K562 (cell line): ENCODE measurements at regions not wholly inside any gene's neighbourhood (a gene's known extent, or its start where the extent isn't known, plus 50 kb on each side); places are given as distances from the start of the nearest gene placed in this dataset.

Source experiments
- CBX8 ChIP-seq: fragments of 200-600 bp; sonication (generic); IDR thresholded peaks from 2 replicates; pipeline ENCODE4 v1.6.1; 2012; ENCODE audit warnings: borderline replicate concordance, mixed run types, low read depth, mild to moderate bottlenecking, moderate library complexity, mixed read lengths, low read length, control low read depth, inconsistent platforms; ENCODE audit not compliant: poor library complexity, severe bottlenecking; ENCODE audit errors: extremely low read depth
- ETV5 ChIP-seq: sonication (generic); formaldehyde crosslinking; IDR thresholded peaks from 2 replicates; pipeline ENCODE4 v1.4.0; 2020; ENCODE audit warnings: low read depth, mild to moderate bottlenecking, missing genetic modification reagents
- HDGF ChIP-seq: fragments of 450-650 bp; IDR thresholded peaks from 2 replicates; pipeline ENCODE4 v1.6.1; 2016
- HMG20A ChIP-seq: fragments of 450-650 bp; formaldehyde crosslinking; conservative IDR thresholded peaks from 2 replicates; pipeline ENCODE4 v1.4.0; 2020; ENCODE audit warnings: mild to moderate bottlenecking, mixed read lengths
- POLR2A ChIP-seq: fragments of 450-650 bp; conservative IDR thresholded peaks from 2 replicates; pipeline ENCODE4 v1.6.1; 2016
- RCOR1 ChIP-seq, 2 experiments: IDR thresholded peaks; 2 replicates each; pipeline ENCODE4 v1.6.1; 2012; ENCODE audit warnings: low read depth in 2 of 2, low read length in 2 of 2, borderline replicate concordance in 1 of 2, improper control_type of control experiment in 1 of 2
- SMAD1 ChIP-seq: fragments of 150-350 bp; IDR thresholded peaks from 2 replicates; pipeline ENCODE4 v1.6.1; 2014; ENCODE audit warnings: low read length, low read depth; ENCODE audit not compliant: partially characterized antibody
- ZNF24 ChIP-seq: fragments of 450-650 bp; IDR thresholded peaks from 2 replicates; pipeline ENCODE4 v1.6.1; 2016
- TF ChIP-seq, protein P1 (sequence below), 3 experiments: IDR thresholded peaks in 2 of 3; conservative IDR thresholded peaks in 1 of 3; 2 replicates each; pipeline ENCODE4 v1.5.1; 2011 to 2012; ENCODE audit warnings: low read length in 3 of 3, mild to moderate bottlenecking in 3 of 3, control low read depth in 2 of 3, improper control_type of control experiment in 1 of 3, inconsistent platforms in 1 of 3, low read depth in 1 of 3, mixed read lengths in 1 of 3, moderate library complexity in 1 of 3; ENCODE audit not compliant: insufficient read depth in 2 of 3
- TF ChIP-seq, protein P2 (sequence below): fragments of 250-450 bp; sonication (Bioruptor Pico); IDR thresholded peaks from 2 replicates; pipeline ENCODE4 v1.4.0; 2020; ENCODE audit warnings: mild to moderate bottlenecking, moderate library complexity

DNA sequence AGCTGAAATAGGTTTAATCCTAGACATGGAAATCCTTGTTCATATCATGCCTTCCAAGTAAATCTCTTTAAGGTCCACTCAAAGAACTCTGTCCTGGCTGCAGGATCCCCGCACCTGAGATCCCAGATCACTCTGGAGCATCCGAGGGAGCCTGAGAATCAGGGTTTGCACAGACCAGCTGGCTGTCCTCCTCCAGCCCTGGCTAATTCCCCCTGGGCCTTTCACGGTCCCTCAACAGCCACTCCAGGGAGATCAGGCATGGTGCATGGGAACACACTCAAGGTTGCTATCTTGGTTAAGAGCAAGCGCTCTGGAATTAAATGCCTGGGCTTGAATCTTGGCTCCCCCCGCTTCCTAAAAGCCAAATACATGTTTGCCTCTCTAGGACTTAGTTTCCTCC, 130.8 kb downstream of the IRS2 start:
- TF ChIP-seq CBX8 (no peak), HDGF (no peak), ETV5 (CRISPR knock-in tag) (no peak), HMG20A (CRISPR knock-in tag) (no peak), ZNF24 (no peak), RCOR1 (IDR thresholded peaks at IDR 0.05; ENCODE audit: borderline replicate concordance in 1 of 2, low read depth in 2 of 2, low read length in 2 of 2) (no peak), POLR2A (no peak), SMAD1 (no peak)
- TF ChIP-seq, protein P1, sequence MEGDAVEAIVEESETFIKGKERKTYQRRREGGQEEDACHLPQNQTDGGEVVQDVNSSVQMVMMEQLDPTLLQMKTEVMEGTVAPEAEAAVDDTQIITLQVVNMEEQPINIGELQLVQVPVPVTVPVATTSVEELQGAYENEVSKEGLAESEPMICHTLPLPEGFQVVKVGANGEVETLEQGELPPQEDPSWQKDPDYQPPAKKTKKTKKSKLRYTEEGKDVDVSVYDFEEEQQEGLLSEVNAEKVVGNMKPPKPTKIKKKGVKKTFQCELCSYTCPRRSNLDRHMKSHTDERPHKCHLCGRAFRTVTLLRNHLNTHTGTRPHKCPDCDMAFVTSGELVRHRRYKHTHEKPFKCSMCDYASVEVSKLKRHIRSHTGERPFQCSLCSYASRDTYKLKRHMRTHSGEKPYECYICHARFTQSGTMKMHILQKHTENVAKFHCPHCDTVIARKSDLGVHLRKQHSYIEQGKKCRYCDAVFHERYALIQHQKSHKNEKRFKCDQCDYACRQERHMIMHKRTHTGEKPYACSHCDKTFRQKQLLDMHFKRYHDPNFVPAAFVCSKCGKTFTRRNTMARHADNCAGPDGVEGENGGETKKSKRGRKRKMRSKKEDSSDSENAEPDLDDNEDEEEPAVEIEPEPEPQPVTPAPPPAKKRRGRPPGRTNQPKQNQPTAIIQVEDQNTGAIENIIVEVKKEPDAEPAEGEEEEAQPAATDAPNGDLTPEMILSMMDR (IDR thresholded peaks at IDR 0.05 in 2 of 3, conservative IDR thresholded peaks at IDR 0.05 in 1 of 3; ENCODE audit: insufficient read depth in 2 of 3, low read depth in 1 of 3, low read length in 3 of 3) = no peak
- TF ChIP-seq, protein P2, sequence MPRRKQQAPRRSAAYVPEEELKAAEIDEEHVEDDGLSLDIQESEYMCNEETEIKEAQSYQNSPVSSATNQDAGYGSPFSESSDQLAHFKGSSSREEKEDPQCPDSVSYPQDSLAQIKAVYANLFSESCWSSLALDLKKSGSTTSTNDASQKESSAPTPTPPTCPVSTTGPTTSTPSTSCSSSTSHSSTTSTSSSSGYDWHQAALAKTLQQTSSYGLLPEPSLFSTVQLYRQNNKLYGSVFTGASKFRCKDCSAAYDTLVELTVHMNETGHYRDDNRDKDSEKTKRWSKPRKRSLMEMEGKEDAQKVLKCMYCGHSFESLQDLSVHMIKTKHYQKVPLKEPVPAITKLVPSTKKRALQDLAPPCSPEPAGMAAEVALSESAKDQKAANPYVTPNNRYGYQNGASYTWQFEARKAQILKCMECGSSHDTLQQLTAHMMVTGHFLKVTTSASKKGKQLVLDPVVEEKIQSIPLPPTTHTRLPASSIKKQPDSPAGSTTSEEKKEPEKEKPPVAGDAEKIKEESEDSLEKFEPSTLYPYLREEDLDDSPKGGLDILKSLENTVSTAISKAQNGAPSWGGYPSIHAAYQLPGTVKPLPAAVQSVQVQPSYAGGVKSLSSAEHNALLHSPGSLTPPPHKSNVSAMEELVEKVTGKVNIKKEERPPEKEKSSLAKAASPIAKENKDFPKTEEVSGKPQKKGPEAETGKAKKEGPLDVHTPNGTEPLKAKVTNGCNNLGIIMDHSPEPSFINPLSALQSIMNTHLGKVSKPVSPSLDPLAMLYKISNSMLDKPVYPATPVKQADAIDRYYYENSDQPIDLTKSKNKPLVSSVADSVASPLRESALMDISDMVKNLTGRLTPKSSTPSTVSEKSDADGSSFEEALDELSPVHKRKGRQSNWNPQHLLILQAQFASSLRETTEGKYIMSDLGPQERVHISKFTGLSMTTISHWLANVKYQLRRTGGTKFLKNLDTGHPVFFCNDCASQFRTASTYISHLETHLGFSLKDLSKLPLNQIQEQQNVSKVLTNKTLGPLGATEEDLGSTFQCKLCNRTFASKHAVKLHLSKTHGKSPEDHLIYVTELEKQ (CRISPR knock-in tag) = no peak
